Spleen (tissue), 11 donors: ENCODE measurements at regions not wholly inside any gene's neighbourhood (a gene's known extent, or its start where the extent isn't known, plus 50 kb on each side); places are given as distances from the start of the nearest gene placed in this dataset.

Experiments
- DNase-seq: peaks from one replicate; pipeline ENCODE4 v3.0.0-alpha.2; 2020
- H3K27ac ChIP-seq, 8 donors: fragments of 200-600 bp; sonication (generic) in 7 of 8; 1 replicate in 4 of 8; 2 replicates in 4 of 8; pipeline versions ENCODE4 v1.5.0 to v1.8.0; 2016 to 2021; ENCODE audit warnings: inconsistent platforms in 4 of 8, mild to moderate bottlenecking in 4 of 8, moderate library complexity in 1 of 8
- H3K27me3 ChIP-seq, 7 donors: fragments of 200-600 bp; sonication (generic) in 6 of 7; replicated peaks in 1 of 7; 1 replicate in 4 of 7; 2 replicates in 3 of 7; pipeline versions ENCODE4 v1.5.0 to v1.8.0; 2016 to 2021; ENCODE audit warnings: inconsistent platforms in 3 of 7, mild to moderate bottlenecking in 1 of 7
- H3K36me3 ChIP-seq, 6 donors: fragments of 200-600 bp; sonication (generic) in 5 of 6; 1 replicate in 4 of 6; 2 replicates in 2 of 6; pipeline versions ENCODE4 v1.5.0 to v1.8.0; 2016 to 2021; ENCODE audit warnings: inconsistent platforms in 2 of 6
- H3K4me1 ChIP-seq, 6 donors: fragments of 200-600 bp; sonication (generic) in 5 of 6; 1 replicate in 3 of 6; 2 replicates in 3 of 6; pipeline versions ENCODE4 v1.5.0 to v1.8.0; 2016 to 2021; ENCODE audit warnings: inconsistent platforms in 3 of 6
- H3K4me3 ChIP-seq, 8 donors: fragments of 200-600 bp; sonication (generic) in 7 of 8; 1 replicate in 4 of 8; 2 replicates in 4 of 8; pipeline versions ENCODE4 v1.5.0 to v1.8.0; 2016 to 2021; ENCODE audit warnings: inconsistent platforms in 4 of 8, mild to moderate bottlenecking in 4 of 8, moderate library complexity in 2 of 8
- H3K9me3 ChIP-seq, 8 donors: fragments of 200-600 bp; sonication (generic) in 7 of 8; 1 replicate in 4 of 8; 2 replicates in 4 of 8; pipeline versions ENCODE4 v1.5.0 to v1.8.0; 2016 to 2021; ENCODE audit warnings: inconsistent platforms in 4 of 8
- CTCF ChIP-seq, 11 experiments: fragments of 200-600 bp in 7 of 11; fragments of 450-650 bp in 4 of 11; sonication (generic) in 4 of 11; IDR thresholded peaks in 8 of 11; conservative IDR thresholded peaks in 3 of 11; 1 replicate in 7 of 11; 2 replicates in 4 of 11; pipeline versions ENCODE4 v1.4.0 to v1.8.0; 2016 to 2021; ENCODE audit warnings: antibody characterized with exemption in 11 of 11, inconsistent platforms in 4 of 11, mild to moderate bottlenecking in 1 of 11
- POLR2A ChIP-seq, 3 donors: fragments of 450-650 bp; IDR thresholded peaks; one replicate each; pipeline ENCODE4 v1.5.1; 2017; ENCODE audit warnings: antibody characterized with exemption in 3 of 3, mild to moderate bottlenecking in 1 of 3
- POLR2AphosphoS5 ChIP-seq, 3 donors: sonication (generic); formaldehyde crosslinking; IDR thresholded peaks; one replicate each; pipeline ENCODE4 v1.5.1; 2017; ENCODE audit warnings: antibody characterized with exemption in 3 of 3
- WGBS, 5 donors: extraction: QIAGEN DNeasy Blood & Tissue Kit in 3 of 5; methylation state at CpG; one replicate each; pipeline versions ENCODE4 v1.1.5 to v1.1.7; 2013 to 2018; 5-methylcytosine and 5-hydroxymethylcytosine counted together
- intact Hi-C: fragments of 100-400 bp; cut with DNase I; formaldehyde crosslinking; loops from one replicate; pipeline ENCODE4 v1.15.0; 2023; ENCODE audit warnings: low total_unique reads
- donor health status: healthy with polysubstance abuse.
- donor health status: DM: no; HTN: no; CAD: no; lungs with moderate emphysema.
- donor health status: DM: no; HTN: no; CAD: no.
- donor health status: Bipolar disorder and iron deficiency.
- donor health status: healthy.
- donor health status: DM: no; HTN: no; CAD: no.
- donor health status: DM: yes; HTN: yes; CAD: no.

GRCh38 chr21:40912375-40912774 is 65.4 kb upstream of the DSCAM start:
- H3K27me3 ChIP-seq: peaks cover 0 to 20% (median 0%) of the 10 kb centered on the region in 7 donors
- H3K4me3 ChIP-seq: no peak overlapping the region
- no peak for DNase-seq
- no peak overlapping the region for H3K27ac ChIP-seq
- WGBS, 5 donors: 85 to 93% (median 88%) methylated on average over 5 of the region's 5 CpGs
- no peaks in the 10 kb centered on the region for H3K36me3 ChIP-seq
- no peak for TF ChIP-seq POLR2AphosphoS5 (IDR thresholded peaks at IDR 0.05)
- TF ChIP-seq POLR2A (IDR thresholded peaks at IDR 0.05): no peak
- TF ChIP-seq CTCF (IDR thresholded peaks at IDR 0.05 in 8 of 11, conservative IDR thresholded peaks at IDR 0.05 in 3 of 11): no peak
- intact Hi-C loops: no loop called here
- H3K9me3 ChIP-seq: peaks cover 0 to 26% (median 0%) of the 10 kb centered on the region in 8 donors
- no peaks in the 10 kb centered on the region for H3K4me1 ChIP-seq

DNA sequence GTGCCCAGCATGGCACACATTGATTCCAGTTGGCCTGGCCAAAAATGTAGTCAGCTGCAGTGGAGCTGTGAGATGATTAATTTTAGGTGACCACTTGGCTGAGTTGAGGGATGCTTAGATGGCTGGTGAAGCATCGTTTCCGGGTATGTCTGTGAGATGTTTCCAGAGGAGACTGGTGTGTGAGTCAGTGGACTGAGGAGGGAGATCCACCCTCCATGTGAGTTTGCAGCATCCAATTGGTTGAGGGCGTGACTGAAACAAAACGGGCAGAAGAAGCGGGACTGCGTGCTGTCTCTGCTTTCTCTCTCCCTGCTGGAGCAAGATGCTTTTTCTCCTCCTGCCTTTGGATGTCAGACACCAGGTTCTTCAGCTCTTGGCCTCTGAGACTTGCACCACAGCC is 68.2 kb upstream of the DSCAM start:
- peaks cover 0 to 10% (median 0%) of the 10 kb centered on the region in 7 donors for H3K27me3 ChIP-seq
- WGBS, 5 donors: 91 to 98% (median 96%) methylated on average over 6 of the region's 6 CpGs
- intact Hi-C loops: no loop called here

DNA sequence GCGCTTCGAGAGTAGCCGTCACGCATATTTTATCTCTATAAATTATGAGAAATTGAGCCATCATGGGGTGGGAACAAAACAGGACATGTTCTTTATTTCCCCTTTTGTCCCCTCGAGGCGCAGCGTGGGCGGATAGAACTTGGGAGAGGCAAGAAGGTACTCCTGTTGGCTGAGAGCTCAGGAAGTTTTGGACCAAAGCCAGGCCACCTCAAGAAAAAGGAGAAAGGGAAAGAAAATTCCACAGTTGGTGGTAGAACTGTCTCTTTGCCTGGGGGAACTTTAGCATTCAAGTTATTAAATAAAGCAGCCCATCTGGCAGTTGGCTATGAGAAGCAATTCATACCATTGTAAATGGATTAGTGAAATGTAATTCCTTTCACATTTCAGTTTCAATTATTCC is 76.4 kb upstream of the DSCAM start:
- DNase-seq: no peak
- no peak overlapping the region for H3K27ac ChIP-seq
- no peaks in the 10 kb centered on the region for H3K27me3 ChIP-seq
- TF ChIP-seq POLR2A (IDR thresholded peaks at IDR 0.05) (no peak), POLR2AphosphoS5 (IDR thresholded peaks at IDR 0.05) (no peak), CTCF (IDR thresholded peaks at IDR 0.05 in 8 of 11, conservative IDR thresholded peaks at IDR 0.05 in 3 of 11) (no peak)
- intact Hi-C loops: no loop called here
- H3K4me3 ChIP-seq: no peak overlapping the region
- WGBS, 5 donors: 56 to 72% (median 68%) methylated on average over 8 of the region's 8 CpGs
- H3K9me3 ChIP-seq: peaks cover 0 to 32% (median 13%) of the 10 kb centered on the region in 8 donors
- no peaks in the 10 kb centered on the region for H3K36me3 ChIP-seq
- no peaks in the 10 kb centered on the region for H3K4me1 ChIP-seq

More for the DNA sequence above, 68.2 kb upstream of the DSCAM start:
- H3K27ac ChIP-seq: no peak overlapping the region
- no peaks in the 10 kb centered on the region for H3K4me1 ChIP-seq
- no peak for DNase-seq
- TF ChIP-seq CTCF (IDR thresholded peaks at IDR 0.05 in 8 of 11, conservative IDR thresholded peaks at IDR 0.05 in 3 of 11) (no peak), POLR2A (IDR thresholded peaks at IDR 0.05) (no peak), POLR2AphosphoS5 (IDR thresholded peaks at IDR 0.05) (no peak)
- no peak overlapping the region for H3K4me3 ChIP-seq
- no peaks in the 10 kb centered on the region for H3K36me3 ChIP-seq
- peaks cover 0 to 45% (median 0%) of the 10 kb centered on the region in 8 donors for H3K9me3 ChIP-seq

GRCh38 chr21:40923901-40924300 is 76.9 kb upstream of the DSCAM start:
- H3K4me1 ChIP-seq: no peaks in the 10 kb centered on the region
- H3K4me3 ChIP-seq: no peak overlapping the region
- peaks cover 0 to 32% (median 17%) of the 10 kb centered on the region in 8 donors for H3K9me3 ChIP-seq
- intact Hi-C loops: no loop called here
- DNase-seq: no peak
- H3K27me3 ChIP-seq: no peaks in the 10 kb centered on the region
- 75 to 83% (median 79%) methylated on average over 6 to 7 of the region's 7 CpGs for WGBS, 5 donors
- H3K36me3 ChIP-seq: no peaks in the 10 kb centered on the region
- H3K27ac ChIP-seq: no peak overlapping the region
- TF ChIP-seq POLR2AphosphoS5 (IDR thresholded peaks at IDR 0.05): no peak
- TF ChIP-seq CTCF (IDR thresholded peaks at IDR 0.05 in 8 of 11, conservative IDR thresholded peaks at IDR 0.05 in 3 of 11): no peak
- TF ChIP-seq POLR2A (IDR thresholded peaks at IDR 0.05): no peak
